OCI-LY3 (cell line): ENCODE measurements at regions not wholly inside any gene's neighbourhood (a gene's known extent, or its start where the extent isn't known, plus 50 kb on each side); places are given as distances from the start of the nearest gene placed in this dataset.

Source experiments
- H2AFZ ChIP-seq: fragments of 200-600, 300-600 bp; shearing (Covaris generic); 2 replicates; pipeline ENCODE4 v1.6.0; 2014; ENCODE audit warnings: antibody characterized with exemption, low read depth, low read length
- H3K27ac ChIP-seq: fragments of 200-600, 300-600 bp; sonication (generic); 2 replicates; pipeline ENCODE4 v1.5.1; 2014; ENCODE audit warnings: mild to moderate bottlenecking, low read length, moderate library complexity, mixed read lengths
- H3K27me3 ChIP-seq: fragments of 200-600, 300-600 bp; sonication (generic); 2 replicates; pipeline ENCODE4 v1.6.1; 2014; ENCODE audit warnings: low read depth, low read length, mixed read lengths
- H3K36me3 ChIP-seq: fragments of 200-600, 300-600 bp; sonication (generic); replicated peaks from 2 replicates; pipeline ENCODE3; 2014; ENCODE audit warnings: low read depth, low read length, mixed read lengths
- H3K4me1 ChIP-seq: fragments of 300-600, 200-600 bp; sonication (generic); 2 replicates; pipeline ENCODE4 v1.6.1; 2014; ENCODE audit warnings: low read length, mixed read lengths
- H3K4me2 ChIP-seq: fragments of 200-600, 300-600 bp; sonication (generic); 2 replicates; pipeline ENCODE4 v1.6.1; 2014; ENCODE audit warnings: low read length, mixed read lengths
- H3K4me3 ChIP-seq: fragments of 300-600, 200-600 bp; sonication (generic); 2 replicates; pipeline ENCODE4 v1.5.1; 2014; ENCODE audit warnings: antibody characterized with exemption, mild to moderate bottlenecking, low read length, moderate library complexity
- H3K79me2 ChIP-seq: fragments of 300-600, 200-600 bp; shearing (Covaris generic); 2 replicates; pipeline ENCODE4 v1.6.1; 2014; ENCODE audit warnings: mild to moderate bottlenecking, low read length, mixed read lengths
- H3K9ac ChIP-seq: fragments of 300-600, 200-600 bp; shearing (Covaris generic); 2 replicates; pipeline ENCODE4 v1.6.0; 2014; ENCODE audit warnings: mild to moderate bottlenecking, low read length, moderate library complexity
- H3K9me3 ChIP-seq: fragments of 200-600, 300-600 bp; shearing (Covaris generic); 2 replicates; pipeline ENCODE4 v1.6.1; 2014; ENCODE audit warnings: low read length, mixed read lengths; ENCODE audit not compliant: insufficient read depth
- H4K20me1 ChIP-seq: fragments of 200-600, 300-600 bp; sonication (generic); 2 replicates; pipeline ENCODE4 v1.6.1; 2016; ENCODE audit warnings: low read length, mixed read lengths; ENCODE audit not compliant: insufficient read depth
- EZH2phosphoT487 ChIP-seq: fragments of 200-600 bp; shearing (Covaris generic); IDR thresholded peaks from 2 replicates; pipeline ENCODE4 v1.6.1; 2018; ENCODE audit warnings: antibody characterized with exemption, mixed run types, low read depth
- TF ChIP-seq, protein P1 (sequence below): fragments of 200-600, 300-600 bp; sonication (generic); IDR thresholded peaks from 2 replicates; pipeline ENCODE4 v1.5.1; 2014; ENCODE audit warnings: antibody characterized with exemption, low read length, low read depth

DNA sequence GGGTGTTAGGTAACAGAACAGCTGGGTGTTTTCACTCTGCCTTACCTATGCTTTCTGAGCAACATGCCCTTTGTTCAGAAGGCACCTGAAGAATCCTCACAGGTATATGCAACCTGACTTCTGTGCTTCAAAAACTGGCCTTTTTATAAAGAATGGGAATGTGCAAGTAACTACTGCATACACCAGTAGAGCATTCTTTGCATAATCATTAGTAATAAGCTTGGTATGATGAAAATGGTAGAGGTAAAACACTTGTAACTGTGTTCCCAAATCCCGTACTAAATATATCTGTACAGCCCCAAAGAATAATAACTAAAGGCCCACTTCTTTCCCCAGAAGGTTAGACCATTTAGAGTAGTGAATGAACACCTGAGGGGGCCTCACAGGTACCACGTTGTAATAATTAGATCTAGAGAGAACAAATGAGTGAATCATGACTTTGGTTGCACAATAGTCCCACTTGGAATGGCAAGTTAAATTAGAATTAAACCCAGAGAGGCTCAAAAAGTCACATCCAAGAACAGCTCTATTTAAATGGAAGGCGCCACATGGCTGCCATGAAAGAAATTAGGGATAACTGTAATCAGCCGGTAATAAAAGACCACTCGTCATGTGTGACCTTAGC lies 413.9 kb downstream of the KLF12 start:
- TF ChIP-seq, protein P1, sequence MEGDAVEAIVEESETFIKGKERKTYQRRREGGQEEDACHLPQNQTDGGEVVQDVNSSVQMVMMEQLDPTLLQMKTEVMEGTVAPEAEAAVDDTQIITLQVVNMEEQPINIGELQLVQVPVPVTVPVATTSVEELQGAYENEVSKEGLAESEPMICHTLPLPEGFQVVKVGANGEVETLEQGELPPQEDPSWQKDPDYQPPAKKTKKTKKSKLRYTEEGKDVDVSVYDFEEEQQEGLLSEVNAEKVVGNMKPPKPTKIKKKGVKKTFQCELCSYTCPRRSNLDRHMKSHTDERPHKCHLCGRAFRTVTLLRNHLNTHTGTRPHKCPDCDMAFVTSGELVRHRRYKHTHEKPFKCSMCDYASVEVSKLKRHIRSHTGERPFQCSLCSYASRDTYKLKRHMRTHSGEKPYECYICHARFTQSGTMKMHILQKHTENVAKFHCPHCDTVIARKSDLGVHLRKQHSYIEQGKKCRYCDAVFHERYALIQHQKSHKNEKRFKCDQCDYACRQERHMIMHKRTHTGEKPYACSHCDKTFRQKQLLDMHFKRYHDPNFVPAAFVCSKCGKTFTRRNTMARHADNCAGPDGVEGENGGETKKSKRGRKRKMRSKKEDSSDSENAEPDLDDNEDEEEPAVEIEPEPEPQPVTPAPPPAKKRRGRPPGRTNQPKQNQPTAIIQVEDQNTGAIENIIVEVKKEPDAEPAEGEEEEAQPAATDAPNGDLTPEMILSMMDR, result no peak
- TF ChIP-seq EZH2phosphoT487, result no peak
- no peaks in the 10 kb centered on the region for H3K79me2 ChIP-seq
- no peak overlapping the region for H2AFZ ChIP-seq
- H3K4me1 ChIP-seq, result peaks cover 33% of the 10 kb centered on the region
- H3K27me3 ChIP-seq, result no peaks in the 10 kb centered on the region
- no peak overlapping the region for H3K4me3 ChIP-seq
- H3K9ac ChIP-seq, result no peak overlapping the region
- H3K4me2 ChIP-seq, result no peak overlapping the region
- no peaks in the 10 kb centered on the region for H3K36me3 ChIP-seq
- H3K27ac ChIP-seq, result no peak overlapping the region
- no peaks in the 10 kb centered on the region for H3K9me3 ChIP-seq
- peaks cover 4% of the 10 kb centered on the region; the same call in 1 of the 2 replicates for H4K20me1 ChIP-seq

DNA sequence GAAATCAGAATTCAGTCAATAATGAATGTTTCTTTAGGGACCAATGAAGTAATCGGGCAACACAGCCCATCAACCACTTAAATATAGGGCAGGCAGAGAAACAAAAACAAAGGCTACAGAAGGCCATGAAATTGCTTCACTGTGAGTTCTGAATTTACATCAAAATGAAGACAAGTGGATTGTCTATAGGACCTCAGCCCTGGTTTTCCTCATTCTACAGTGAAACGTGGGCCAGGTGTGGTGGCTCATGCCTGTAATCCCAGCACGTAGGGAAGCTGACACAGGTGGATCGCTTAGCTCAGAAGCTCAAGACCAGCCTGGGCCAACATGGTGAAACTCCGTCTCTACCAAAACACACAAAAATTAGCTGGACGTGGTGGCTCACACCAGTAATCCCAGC lies 416.0 kb downstream of the KLF12 start:
- Histone ChIP-seq H3K79me2 (no peaks in the 10 kb centered on the region), H3K4me3 (no peak overlapping the region), H3K36me3 (peaks cover 9% of the 10 kb centered on the region), H3K27ac (no peak overlapping the region), H3K4me2 (no peak overlapping the region), H3K27me3 (no peaks in the 10 kb centered on the region), H3K9me3 (no peaks in the 10 kb centered on the region), H3K9ac (no peak overlapping the region), H3K4me1 (peaks cover 36% of the 10 kb centered on the region), H2AFZ (no peak overlapping the region), H4K20me1 (peaks cover 4% of the 10 kb centered on the region; the same call in 1 of the 2 replicates)
- TF ChIP-seq EZH2phosphoT487, result no peak
- TF ChIP-seq, protein P1, result no peak

DNA sequence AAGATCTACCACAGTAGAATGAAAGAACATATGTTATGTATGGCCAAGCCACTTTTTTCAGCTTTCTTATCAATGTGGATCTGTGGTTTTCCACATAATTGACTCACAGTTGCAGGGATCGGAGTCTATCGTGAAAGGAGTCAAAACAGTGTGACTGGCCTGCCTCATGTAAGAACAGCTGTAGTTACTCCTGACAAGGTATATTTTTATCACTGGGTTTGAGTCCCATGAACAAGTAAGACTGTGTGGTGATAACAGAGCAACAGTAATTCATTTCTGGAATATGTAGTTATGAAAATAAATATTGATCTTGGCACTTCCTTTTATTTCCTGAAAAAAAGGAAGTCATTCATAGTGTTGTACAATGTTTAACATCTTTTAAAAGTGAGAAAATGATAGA lies 416.6 kb downstream of the KLF12 start:
- H3K27ac ChIP-seq, result no peak overlapping the region

DNA sequence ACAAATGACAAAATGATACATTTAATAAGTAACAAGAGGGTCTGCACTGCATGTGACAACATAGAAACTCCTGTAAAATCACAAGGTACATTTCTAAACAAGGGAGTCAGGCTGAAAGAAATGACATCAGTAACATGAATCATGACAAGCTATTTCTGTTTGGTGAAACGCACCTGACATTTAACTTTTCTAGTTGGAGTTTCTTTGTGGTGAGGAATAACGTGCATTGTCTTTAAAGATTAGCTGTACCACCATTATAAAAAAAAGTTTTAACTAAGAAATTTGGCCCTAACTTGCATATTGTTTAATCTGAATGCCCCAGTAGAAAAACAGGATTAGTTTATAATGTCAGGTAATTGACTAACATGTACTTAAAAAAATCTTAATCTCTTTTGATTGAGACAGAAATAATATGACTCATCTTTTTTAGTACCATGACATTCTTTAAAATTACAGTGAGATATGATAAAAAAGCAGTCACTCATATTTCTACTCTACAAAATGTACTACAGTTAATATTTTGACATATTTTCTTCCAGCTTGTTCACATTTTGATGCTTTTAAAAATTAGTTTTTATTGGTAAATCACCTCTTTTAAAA lies 418.2 kb downstream of the KLF12 start:
- Histone ChIP-seq H3K4me3 (no peak overlapping the region), H3K27ac (0 out of 2 replicates have a peak overlapping the region, but pooled peaks have one; percentile 1), H2AFZ (no peak overlapping the region), H3K4me1 (peaks cover 20% of the 10 kb centered on the region), H3K36me3 (peaks cover 9% of the 10 kb centered on the region), H4K20me1 (no peaks in the 10 kb centered on the region), H3K79me2 (no peaks in the 10 kb centered on the region), H3K4me2 (peak overlapping the region; percentile 40), H3K9me3 (no peaks in the 10 kb centered on the region), H3K9ac (no peak overlapping the region), H3K27me3 (no peaks in the 10 kb centered on the region)
- TF ChIP-seq EZH2phosphoT487, result no peak
- TF ChIP-seq, protein P1, result no peak

More for the DNA sequence above, 416.6 kb downstream of the KLF12 start:
- TF ChIP-seq, protein P1, result no peak
- no peak for TF ChIP-seq EZH2phosphoT487
- Histone ChIP-seq H3K36me3 (peaks cover 9% of the 10 kb centered on the region), H3K4me1 (peaks cover 31% of the 10 kb centered on the region), H3K9ac (no peak overlapping the region), H2AFZ (no peak overlapping the region), H3K4me2 (no peak overlapping the region), H3K79me2 (no peaks in the 10 kb centered on the region), H3K4me3 (no peak overlapping the region), H3K9me3 (no peaks in the 10 kb centered on the region), H3K27me3 (no peaks in the 10 kb centered on the region), H4K20me1 (peaks cover 4% of the 10 kb centered on the region; the same call in 1 of the 2 replicates)
